Chondrocyte (in vitro differentiated cells): ENCODE measurements at regions not wholly inside any gene's neighbourhood (a gene's known extent, or its start where the extent isn't known, plus 50 kb on each side); places are given as distances from the start of the nearest gene placed in this dataset.

Experiments
- DNase-seq: peaks from one replicate; pipeline ENCODE4 v3.0.0; 2021; ENCODE audit warnings: mixed read lengths, low spot score
- H3K27ac Mint-ChIP-seq: one replicate; pipeline ENCODE4 v1.8.0; 2021; ENCODE audit warnings: mild to moderate bottlenecking, moderate library complexity, mixed read lengths; ENCODE audit not compliant: unreplicated experiment
- H3K27me3 Mint-ChIP-seq: 2 replicates; pipeline ENCODE4 v1.8.0; 2021; ENCODE audit warnings: low read depth, mixed read lengths
- H3K36me3 Mint-ChIP-seq: 2 replicates; pipeline ENCODE4 v1.8.0; 2021; ENCODE audit warnings: low read depth, mixed read lengths
- H3K4me1 Mint-ChIP-seq: 2 replicates; pipeline ENCODE4 v1.8.0; 2021; ENCODE audit warnings: low read depth, mild to moderate bottlenecking, mixed read lengths
- H3K4me3 Mint-ChIP-seq: one replicate; pipeline ENCODE4 v1.8.0; 2021; ENCODE audit warnings: mild to moderate bottlenecking, moderate library complexity, mixed read lengths; ENCODE audit not compliant: unreplicated experiment
- H3K9me3 Mint-ChIP-seq: 2 replicates; pipeline ENCODE4 v1.8.0; 2021; ENCODE audit warnings: low read depth, mixed read lengths
- TF ChIP-seq, protein P1 (sequence below): fragments of 200-600 bp; sonication (generic); IDR thresholded peaks from 2 replicates; pipeline ENCODE4 v1.5.0; 2021; ENCODE audit warnings: antibody characterized with exemption, mild to moderate bottlenecking, moderate library complexity

GRCh38 chr11:115710426-115710825, 206.2 kb upstream of the CADM1 start:
- TF ChIP-seq, protein P1, sequence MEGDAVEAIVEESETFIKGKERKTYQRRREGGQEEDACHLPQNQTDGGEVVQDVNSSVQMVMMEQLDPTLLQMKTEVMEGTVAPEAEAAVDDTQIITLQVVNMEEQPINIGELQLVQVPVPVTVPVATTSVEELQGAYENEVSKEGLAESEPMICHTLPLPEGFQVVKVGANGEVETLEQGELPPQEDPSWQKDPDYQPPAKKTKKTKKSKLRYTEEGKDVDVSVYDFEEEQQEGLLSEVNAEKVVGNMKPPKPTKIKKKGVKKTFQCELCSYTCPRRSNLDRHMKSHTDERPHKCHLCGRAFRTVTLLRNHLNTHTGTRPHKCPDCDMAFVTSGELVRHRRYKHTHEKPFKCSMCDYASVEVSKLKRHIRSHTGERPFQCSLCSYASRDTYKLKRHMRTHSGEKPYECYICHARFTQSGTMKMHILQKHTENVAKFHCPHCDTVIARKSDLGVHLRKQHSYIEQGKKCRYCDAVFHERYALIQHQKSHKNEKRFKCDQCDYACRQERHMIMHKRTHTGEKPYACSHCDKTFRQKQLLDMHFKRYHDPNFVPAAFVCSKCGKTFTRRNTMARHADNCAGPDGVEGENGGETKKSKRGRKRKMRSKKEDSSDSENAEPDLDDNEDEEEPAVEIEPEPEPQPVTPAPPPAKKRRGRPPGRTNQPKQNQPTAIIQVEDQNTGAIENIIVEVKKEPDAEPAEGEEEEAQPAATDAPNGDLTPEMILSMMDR: no peak
- no peaks in the 10 kb centered on the region for H3K9me3 Mint-ChIP-seq
- DNase-seq: no peak
- no peak overlapping the region for H3K27ac Mint-ChIP-seq
- peaks cover 12% of the 10 kb centered on the region for H3K4me1 Mint-ChIP-seq
- H3K36me3 Mint-ChIP-seq: no peaks in the 10 kb centered on the region
- H3K4me3 Mint-ChIP-seq: no peak overlapping the region
- H3K27me3 Mint-ChIP-seq: peaks cover 41% of the 10 kb centered on the region

DNA sequence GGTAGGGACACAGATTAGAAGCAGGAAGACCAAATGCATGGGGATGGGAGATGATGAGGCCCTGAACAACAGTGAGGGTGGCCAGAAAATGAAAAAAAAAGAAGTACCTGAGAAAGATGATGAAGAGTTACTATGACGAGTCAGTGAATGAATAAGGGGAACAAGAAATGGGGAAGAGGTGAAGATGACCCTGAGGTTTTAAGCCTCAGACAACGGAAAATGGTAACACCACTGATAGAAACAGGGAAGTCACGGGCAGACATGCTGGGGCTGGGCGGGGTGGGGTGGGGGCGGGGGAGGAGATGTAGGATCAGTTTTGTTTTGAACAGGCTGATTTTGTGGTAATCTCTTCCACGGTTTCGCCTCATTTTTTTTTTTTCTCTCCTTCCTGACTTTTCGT, 205.1 kb upstream of the CADM1 start:
- DNase-seq: no peak
- H3K36me3 Mint-ChIP-seq: peaks cover 2% of the 10 kb centered on the region
- TF ChIP-seq, protein P1: no peak
- peaks cover 3% of the 10 kb centered on the region for H3K9me3 Mint-ChIP-seq
- no peak overlapping the region for H3K4me3 Mint-ChIP-seq
- peaks cover 33% of the 10 kb centered on the region for H3K27me3 Mint-ChIP-seq
- H3K27ac Mint-ChIP-seq: no peak overlapping the region
- peaks cover 12% of the 10 kb centered on the region for H3K4me1 Mint-ChIP-seq

GRCh38 chr11:115707180-115707905, 203.1 kb upstream of the CADM1 start:
- TF ChIP-seq, protein P1: no peak
- Mint-ChIP-seq H3K27me3 (peaks cover 24% of the 10 kb centered on the region), H3K9me3 (peaks cover 4% of the 10 kb centered on the region), H3K27ac (no peak overlapping the region), H3K4me3 (no peak overlapping the region), H3K36me3 (peaks cover 2% of the 10 kb centered on the region), H3K4me1 (peaks cover 12% of the 10 kb centered on the region)
- DNase-seq: no peak

GRCh38 chr11:115706626-115707135, 202.5 kb upstream of the CADM1 start:
- Mint-ChIP-seq H3K27ac (no peak overlapping the region), H3K4me1 (peaks cover 12% of the 10 kb centered on the region), H3K4me3 (no peak overlapping the region), H3K36me3 (peaks cover 2% of the 10 kb centered on the region), H3K9me3 (peaks cover 4% of the 10 kb centered on the region), H3K27me3 (peaks cover 20% of the 10 kb centered on the region)
- TF ChIP-seq, protein P1: no peak
- no peak for DNase-seq

DNA sequence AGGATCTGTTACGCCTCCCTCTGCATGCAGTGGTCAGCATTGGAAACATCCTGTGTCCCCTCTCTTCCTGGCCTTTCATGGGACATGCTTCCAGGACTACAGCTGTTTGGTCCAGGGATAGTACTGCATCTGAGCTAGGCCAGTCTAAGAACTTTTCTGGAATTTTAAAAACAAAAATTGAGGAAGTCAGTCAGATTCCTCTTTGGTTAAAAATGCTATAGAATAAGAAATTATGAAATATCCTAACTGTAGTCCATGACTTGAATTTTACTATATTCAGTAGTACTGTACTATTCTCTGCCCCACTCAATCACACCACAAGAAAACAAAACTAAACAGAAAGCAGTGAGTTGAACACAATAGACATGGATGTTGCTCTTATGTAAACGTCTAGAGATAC, 201.0 kb upstream of the CADM1 start:
- TF ChIP-seq, protein P1: no peak
- Mint-ChIP-seq H3K27ac (no peak overlapping the region), H3K4me1 (peaks cover 12% of the 10 kb centered on the region), H3K9me3 (peaks cover 4% of the 10 kb centered on the region), H3K4me3 (no peak overlapping the region), H3K36me3 (peaks cover 2% of the 10 kb centered on the region), H3K27me3 (peaks cover 10% of the 10 kb centered on the region)
- no peak for DNase-seq
